ENCODE measurements at regions not wholly inside any gene's neighbourhood (a gene's known extent, or its start where the extent isn't known, plus 50 kb on each side); places are given as distances from the start of the nearest gene placed in this dataset.

GRCh38 chrX:40267334-40268187, 169.8 kb upstream of the BCOR start:
- no peak for DNase-seq

- DNase-seq = no peak
Observed at GRCh38 chrX:40266490-40267333, 169.0 kb upstream of the BCOR start.

GRCh38 chrX:40265936-40266335, 168.2 kb upstream of the BCOR start:
- DNase-seq = no peak

GRCh38 chrX:40263014-40263560, 165.3 kb upstream of the BCOR start:
- DNase-seq = no peak

- DNase-seq = no peak
Observed at GRCh38 chrX:40262157-40263013, 164.6 kb upstream of the BCOR start.

- DNase-seq = no peak
Observed at GRCh38 chrX:40261833-40262156, 164.0 kb upstream of the BCOR start.

- no peak for DNase-seq
Observed at GRCh38 chrX:40260146-40260747, 162.5 kb upstream of the BCOR start.

GRCh38 chrX:40258909-40259308, 161.2 kb upstream of the BCOR start:
- no peak for DNase-seq

- DNase-seq = no peak
Observed at GRCh38 chrX:40253771-40254170, 156.0 kb upstream of the BCOR start.

GRCh38 chrX:40249582-40249981, 151.8 kb upstream of the BCOR start:
- DNase-seq = no peak

GRCh38 chrX:40248822-40249221, 151.1 kb upstream of the BCOR start:
- DNase-seq = no peak

- DNase-seq = no peak
Observed at GRCh38 chrX:40247848-40248622, 150.3 kb upstream of the BCOR start.

- no peak for DNase-seq
Observed at GRCh38 chrX:40247382-40247781, 149.6 kb upstream of the BCOR start.

- no peak for DNase-seq
Observed at GRCh38 chrX:40245488-40246071, 147.8 kb upstream of the BCOR start.

- peak; percentile 2 for DNase-seq
Observed at GRCh38 chrX:40244980-40245379, 147.2 kb upstream of the BCOR start.

- no peak for DNase-seq
Observed at GRCh38 chrX:40243755-40244515, 146.2 kb upstream of the BCOR start.

GRCh38 chrX:40240844-40241243, 143.1 kb upstream of the BCOR start:
- DNase-seq = no peak

GRCh38 chrX:40237731-40238178, 140.0 kb upstream of the BCOR start:
- DNase-seq = no peak

- no peak for DNase-seq
Observed at GRCh38 chrX:40230646-40231045, 132.9 kb upstream of the BCOR start.

GRCh38 chrX:40227125-40227524, 129.4 kb upstream of the BCOR start:
- DNase-seq = no peak
